SK-N-SH (cell line): ENCODE measurements at regions not wholly inside any gene's neighbourhood (a gene's known extent, or its start where the extent isn't known, plus 50 kb on each side); places are given as distances from the start of the nearest gene placed in this dataset.

Source experiments
- CTCF ChIA-PET: fragments of 300-600, 350-600 bp; formaldehyde crosslinking; extraction: SDS; loops from one replicate; lab custom pipeline; 2021; lab: Yijun Ruan, JAX
- POLR2A ChIA-PET: fragments of 350-600 bp; sonication (Branson Sonifier 250); formaldehyde crosslinking; extraction: SDS; loops from one replicate; lab custom pipeline; 2020; ENCODE audit warnings: antibody characterized with exemption, inconsistent platforms; lab: Yijun Ruan, JAX
- DNase-seq: peaks from one replicate; pipeline ENCODE4 v3.0.0; 2012
- H2AFZ ChIP-seq: fragments of 200-600 bp; sonication (generic); 2 replicates; pipeline ENCODE4 v1.8.1; 2016; ENCODE audit warnings: antibody characterized with exemption, mild to moderate bottlenecking, low read depth
- H3F3A ChIP-seq: fragments of 200-600 bp; sonication (generic); replicated peaks from 2 replicates; pipeline ENCODE3; 2016; ENCODE audit warnings: antibody characterized with exemption, mild to moderate bottlenecking; ENCODE audit not compliant: insufficient read depth
- H3K27ac ChIP-seq, 2 experiments: fragments of 200-500 bp in 1 of 2; fragments of 200-600 bp in 1 of 2; sonication (Bioruptor generic) in 1 of 2; sonication (generic), shearing (Covaris generic) in 1 of 2; 2 replicates each; pipeline versions ENCODE4 v1.5.1 to v1.6.1; 2014 to 2016; ENCODE audit warnings: low read depth in 2 of 2, inconsistent platforms in 1 of 2, low read length in 1 of 2, mild to moderate bottlenecking in 1 of 2, mixed read lengths in 1 of 2
- H3K27me3 ChIP-seq: fragments of 200-600 bp; sonication (generic), shearing (Covaris generic); 2 replicates; pipeline ENCODE4 v1.6.1; 2016; ENCODE audit warnings: mixed run types; ENCODE audit not compliant: insufficient read depth
- H3K36me3 ChIP-seq, 2 experiments: fragments of 200-500 bp in 1 of 2; fragments of 200-600 bp in 1 of 2; sonication (Bioruptor generic) in 1 of 2; sonication (generic) in 1 of 2; replicated peaks in 1 of 2; 2 replicates each; pipeline versions ENCODE3 to v1.5.1; 2014 to 2016; ENCODE audit warnings: low read length in 1 of 2, mild to moderate bottlenecking in 1 of 2; ENCODE audit not compliant: insufficient read depth in 2 of 2, control insufficient read depth in 1 of 2
- H3K4me1 ChIP-seq, 2 experiments: fragments of 200-500 bp in 1 of 2; fragments of 200-600 bp in 1 of 2; sonication (Bioruptor generic) in 1 of 2; sonication (generic), shearing (Covaris generic) in 1 of 2; 2 replicates each; pipeline versions ENCODE4 v1.5.1 to v1.6.1; 2014 to 2016; ENCODE audit warnings: low read depth in 1 of 2, low read length in 1 of 2, mixed run types in 1 of 2; ENCODE audit not compliant: insufficient read depth in 2 of 2, control insufficient read depth in 1 of 2
- H3K4me2 ChIP-seq: fragments of 200-600 bp; sonication (generic), shearing (Covaris generic); 2 replicates; pipeline ENCODE4 v1.6.1; 2017; ENCODE audit warnings: mixed run types
- H3K4me3 ChIP-seq, 2 experiments: fragments of 200-500 bp in 1 of 2; fragments of 200-600 bp in 1 of 2; sonication (Bioruptor generic) in 1 of 2; sonication (generic), shearing (Covaris generic) in 1 of 2; 2 replicates each; pipeline versions ENCODE4 v1.5.1 to v1.8.1; 2014 to 2016; ENCODE audit warnings: low read depth in 2 of 2, inconsistent platforms in 1 of 2, low read length in 1 of 2, mild to moderate bottlenecking in 1 of 2, mixed read lengths in 1 of 2, moderate library complexity in 1 of 2
- H3K79me2 ChIP-seq: fragments of 200-600 bp; sonication (generic); 2 replicates; pipeline ENCODE4 v1.8.1; 2017; ENCODE audit warnings: mild to moderate bottlenecking; ENCODE audit not compliant: insufficient read depth
- H3K9ac ChIP-seq: fragments of 200-600 bp; sonication (generic); 2 replicates; pipeline ENCODE4 v1.6.1; 2017; ENCODE audit warnings: mixed run types
- H3K9me2 ChIP-seq: fragments of 200-600 bp; sonication (generic); 2 replicates; pipeline ENCODE4 v1.6.1; 2017; ENCODE audit warnings: mixed run types
- H3K9me3 ChIP-seq: fragments of 200-600 bp; sonication (generic); 2 replicates; pipeline ENCODE4 v1.6.1; 2017; ENCODE audit warnings: mixed run types, mild to moderate bottlenecking, moderate library complexity
- H4K20me1 ChIP-seq: fragments of 200-600 bp; sonication (generic); 2 replicates; pipeline ENCODE4 v1.6.1; 2017; ENCODE audit warnings: mild to moderate bottlenecking, mixed run types; ENCODE audit not compliant: insufficient read depth
- CHD2 ChIP-seq: fragments of 150-350 bp; IDR thresholded peaks from 2 replicates; pipeline ENCODE4 v1.6.1; 2018; ENCODE audit warnings: low read length; ENCODE audit not compliant: partially characterized antibody
- CTCF ChIP-seq: fragments of 200-600 bp; sonication (generic); IDR thresholded peaks from 2 replicates; pipeline ENCODE4 v1.6.1; 2017; ENCODE audit warnings: antibody characterized with exemption, mild to moderate bottlenecking, moderate library complexity
- ELF1 ChIP-seq: IDR thresholded peaks from 2 replicates; pipeline ENCODE4 v1.4.0; 2012
- EP300 ChIP-seq, 2 experiments: IDR thresholded peaks; 2 replicates each; pipeline versions ENCODE4 v1.4.0 to v1.6.1; 2012; ENCODE audit warnings: borderline replicate concordance in 1 of 2, low read depth in 1 of 2, low read length in 1 of 2
- FOSL2 ChIP-seq: IDR thresholded peaks from 2 replicates; pipeline ENCODE4 v1.4.0; 2012; ENCODE audit warnings: low read depth, mild to moderate bottlenecking, moderate library complexity, borderline replicate concordance
- GATA2 ChIP-seq: sonication (generic); formaldehyde crosslinking; IDR thresholded peaks from 2 replicates; pipeline ENCODE4 v1.5.0; 2020; ENCODE audit warnings: mild to moderate bottlenecking, missing genetic modification reagents
- IRF3 ChIP-seq: fragments of 150-350 bp; IDR thresholded peaks from 2 replicates; pipeline ENCODE4 v1.6.1; 2016; ENCODE audit warnings: mild to moderate bottlenecking, low read depth, low read length
- MAX ChIP-seq: IDR thresholded peaks from 2 replicates; pipeline ENCODE4 v1.4.0; 2012; ENCODE audit warnings: low read depth
- MEF2A ChIP-seq: IDR thresholded peaks from 2 replicates; pipeline ENCODE4 v1.4.0; 2012; ENCODE audit warnings: low read depth, borderline replicate concordance
- MXI1 ChIP-seq: IDR thresholded peaks from 2 replicates; pipeline ENCODE4 v1.6.1; 2012; ENCODE audit warnings: mild to moderate bottlenecking, low read depth, low read length, improper control_type of control experiment
- NRF1 ChIP-seq: IDR thresholded peaks from 2 replicates; pipeline ENCODE4 v1.6.1; 2012; ENCODE audit warnings: low read depth, mild to moderate bottlenecking, low read length
- PBX3 ChIP-seq: IDR thresholded peaks from 2 replicates; pipeline ENCODE4; 2012
- POLR2AphosphoS5 ChIP-seq: IDR thresholded peaks from 2 replicates; pipeline ENCODE4 v1.6.1; 2012; ENCODE audit warnings: low read depth, low read length
- RAD21 ChIP-seq: IDR thresholded peaks from 2 replicates; pipeline ENCODE4 v1.6.1; 2012; ENCODE audit warnings: mild to moderate bottlenecking, low read length
- RXRA ChIP-seq: IDR thresholded peaks from 2 replicates; pipeline ENCODE4 v1.4.0; 2012; ENCODE audit warnings: low read depth, mild to moderate bottlenecking, borderline replicate concordance
- TAF1 ChIP-seq: IDR thresholded peaks from 2 replicates; pipeline ENCODE4 v1.6.1; 2012; ENCODE audit warnings: low read depth, mild to moderate bottlenecking, low read length, moderate library complexity, borderline replicate concordance
- WGBS: methylation state at CpG from one replicate; pipeline ENCODE4 v1.1.6; 2017; ENCODE audit warnings: low lambda C conversion rate; 5-methylcytosine and 5-hydroxymethylcytosine counted together

- Histone ChIP-seq H4K20me1 (no peaks in the 10 kb centered on the region), H3K36me3 (no peaks in the 10 kb centered on the region), H3K4me2 (no peak overlapping the region), H3K9me2 (no peaks in the 10 kb centered on the region), H3K79me2 (no peaks in the 10 kb centered on the region), H3K9me3 (no peaks in the 10 kb centered on the region), H3F3A (no peaks in the 10 kb centered on the region), H3K27ac (no peak overlapping the region), H3K4me1 (no peaks in the 10 kb centered on the region; a peak in 1 of 4 replicates), H2AFZ (no peak overlapping the region), H3K27me3 (no peaks in the 10 kb centered on the region), H3K9ac (no peak overlapping the region), H3K4me3 (no peak overlapping the region)
- ChIA-PET POLR2A (no interaction called here), CTCF (no interaction called here)
- WGBS = 40% methylated on average over 4 of the region's 4 CpGs
- TF ChIP-seq MEF2A (no peak), IRF3 (no peak), GATA2 (CRISPR knock-in tag) (no peak), CHD2 (no peak), TAF1 (no peak), MAX (no peak)
- DNase-seq = no peak
Observed at GRCh38 chr3:54065140-54065539, 57.2 kb upstream of the CACNA2D3 start.

GRCh38 chr3:54064486-54064885 lies 57.9 kb upstream of the CACNA2D3 start:
- no peaks in the 10 kb centered on the region for H4K20me1 ChIP-seq
- no peaks in the 10 kb centered on the region for H3K36me3 ChIP-seq
- no peaks in the 10 kb centered on the region for H3K9me3 ChIP-seq
- no peaks in the 10 kb centered on the region for H3K27me3 ChIP-seq
- peak; percentile 21; the same call in 1 of the 2 replicates for TF ChIP-seq GATA2 (CRISPR knock-in tag)
- TF ChIP-seq NRF1 = no peak
- DNase-seq = no peak
- ChIA-PET CTCF (no interaction called here), POLR2A (no interaction called here)
- H3K9ac ChIP-seq = no peak overlapping the region
- WGBS = 30% methylated on average over 8 of the region's 8 CpGs
- H2AFZ ChIP-seq = no peak overlapping the region
- no peak overlapping the region for H3K4me3 ChIP-seq
- no peaks in the 10 kb centered on the region for H3F3A ChIP-seq
- no peaks in the 10 kb centered on the region; a peak in 1 of 4 replicates for H3K4me1 ChIP-seq
- H3K9me2 ChIP-seq = no peaks in the 10 kb centered on the region
- H3K27ac ChIP-seq = no peak overlapping the region
- no peak overlapping the region for H3K4me2 ChIP-seq
- H3K79me2 ChIP-seq = no peaks in the 10 kb centered on the region

- H3K9me2 ChIP-seq = no peaks in the 10 kb centered on the region
- H3K36me3 ChIP-seq = no peaks in the 10 kb centered on the region
- no peaks in the 10 kb centered on the region for H3K9me3 ChIP-seq
- no peaks in the 10 kb centered on the region for H3F3A ChIP-seq
- H3K4me1 ChIP-seq = no peaks in the 10 kb centered on the region; a peak in 1 of 4 replicates
- POLR2A ChIA-PET = no interaction called here
- no peaks in the 10 kb centered on the region for H3K79me2 ChIP-seq
- H3K27me3 ChIP-seq = no peaks in the 10 kb centered on the region
- no peak overlapping the region for H3K27ac ChIP-seq
- H2AFZ ChIP-seq = no peak overlapping the region
- 11% methylated on average over 3 of the region's 3 CpGs for WGBS
- CTCF ChIA-PET = no interaction called here
- no peak overlapping the region for H3K4me2 ChIP-seq
- H4K20me1 ChIP-seq = no peaks in the 10 kb centered on the region
- no peak overlapping the region for H3K9ac ChIP-seq
- no peak for DNase-seq
- H3K4me3 ChIP-seq = no peak overlapping the region
- no peak for TF ChIP-seq RAD21
- no peak for TF ChIP-seq FOSL2
- TF ChIP-seq CTCF = no peak
- no peak for TF ChIP-seq RXRA
- no peak for TF ChIP-seq PBX3
- no peak for TF ChIP-seq ELF1
- no peak for TF ChIP-seq CHD2
- no peak for TF ChIP-seq IRF3
- TF ChIP-seq TAF1 = no peak
- no peak for TF ChIP-seq POLR2AphosphoS5
- TF ChIP-seq MXI1 = no peak
- TF ChIP-seq EP300 (IDR thresholded peaks at IDR 0.05; ENCODE audit: borderline replicate concordance in 1 of 2, low read depth in 1 of 2, low read length in 1 of 2) = no peak
Observed at GRCh38 chr3:54062546-54062945, 59.8 kb upstream of the CACNA2D3 start.
